Osteocyte (in vitro differentiated cells): ENCODE measurements at regions not wholly inside any gene's neighbourhood (a gene's known extent, or its start where the extent isn't known, plus 50 kb on each side); places are given as distances from the start of the nearest gene placed in this dataset.

ENCODE experiments used
- DNase-seq: peaks from one replicate; pipeline ENCODE4 v3.0.0; 2021; ENCODE audit warnings: mixed read lengths; ENCODE audit not compliant: unreplicated experiment; ENCODE audit errors: extremely low spot score
- H3K27ac Mint-ChIP-seq: one replicate; pipeline ENCODE4 v1.8.0; 2021; ENCODE audit warnings: mild to moderate bottlenecking, mixed read lengths; ENCODE audit not compliant: unreplicated experiment
- H3K27me3 Mint-ChIP-seq: one replicate; pipeline ENCODE4 v1.8.0; 2021; ENCODE audit warnings: mixed read lengths; ENCODE audit not compliant: unreplicated experiment
- H3K36me3 Mint-ChIP-seq: one replicate; pipeline ENCODE4 v1.8.0; 2021; ENCODE audit warnings: mixed read lengths; ENCODE audit not compliant: unreplicated experiment
- H3K4me1 Mint-ChIP-seq: one replicate; pipeline ENCODE4 v1.8.0; 2021; ENCODE audit warnings: mixed read lengths; ENCODE audit not compliant: unreplicated experiment
- H3K4me3 Mint-ChIP-seq: one replicate; pipeline ENCODE4 v1.8.0; 2021; ENCODE audit warnings: mild to moderate bottlenecking, moderate library complexity, mixed read lengths; ENCODE audit not compliant: unreplicated experiment
- H3K9me3 Mint-ChIP-seq: one replicate; pipeline ENCODE4 v1.8.0; 2021; ENCODE audit warnings: mixed read lengths; ENCODE audit not compliant: unreplicated experiment
- CTCF ChIP-seq: fragments of 200-600 bp; sonication (generic); IDR thresholded peaks from 2 replicates; pipeline ENCODE4 v1.5.0; 2021; ENCODE audit warnings: antibody characterized with exemption, mild to moderate bottlenecking, moderate library complexity

GRCh38 chr18:56545464-56545863 is 92.9 kb downstream of the TXNL1 start:
- Mint-ChIP-seq H3K4me3 (no peak overlapping the region), H3K36me3 (no peaks in the 10 kb centered on the region), H3K9me3 (peaks cover 7% of the 10 kb centered on the region), H3K27me3 (no peaks in the 10 kb centered on the region), H3K4me1 (no peaks in the 10 kb centered on the region), H3K27ac (no peak overlapping the region)
- no peak for TF ChIP-seq CTCF
- no peak for DNase-seq

GRCh38 chr18:56542476-56542875 is 95.9 kb downstream of the TXNL1 start:
- Mint-ChIP-seq H3K27ac (no peak overlapping the region), H3K36me3 (no peaks in the 10 kb centered on the region), H3K4me3 (no peak overlapping the region), H3K27me3 (peaks cover 3% of the 10 kb centered on the region), H3K9me3 (peaks cover 7% of the 10 kb centered on the region), H3K4me1 (no peaks in the 10 kb centered on the region)
- no peak for DNase-seq
- TF ChIP-seq CTCF = no peak

- H3K36me3 Mint-ChIP-seq = no peaks in the 10 kb centered on the region
- DNase-seq = no peak
- H3K4me3 Mint-ChIP-seq = no peak overlapping the region
- peaks cover 6% of the 10 kb centered on the region for H3K27me3 Mint-ChIP-seq
- no peaks in the 10 kb centered on the region for H3K4me1 Mint-ChIP-seq
- H3K9me3 Mint-ChIP-seq = peaks cover 7% of the 10 kb centered on the region
- TF ChIP-seq CTCF = no peak
- H3K27ac Mint-ChIP-seq = no peak overlapping the region
Measured at GRCh38 chr18:56541793-56542192, 96.6 kb downstream of the TXNL1 start.

GRCh38 chr18:56541340-56541739 is 97.1 kb downstream of the TXNL1 start:
- no peak for DNase-seq
- TF ChIP-seq CTCF = no peak
- H3K27ac Mint-ChIP-seq = no peak overlapping the region
- no peaks in the 10 kb centered on the region for H3K36me3 Mint-ChIP-seq
- peaks cover 7% of the 10 kb centered on the region for H3K9me3 Mint-ChIP-seq
- peaks cover 7% of the 10 kb centered on the region for H3K27me3 Mint-ChIP-seq
- H3K4me3 Mint-ChIP-seq = no peak overlapping the region
- H3K4me1 Mint-ChIP-seq = no peaks in the 10 kb centered on the region

- no peak for TF ChIP-seq CTCF
- H3K27me3 Mint-ChIP-seq = peaks cover 12% of the 10 kb centered on the region
- no peak overlapping the region for H3K4me3 Mint-ChIP-seq
- no peaks in the 10 kb centered on the region for H3K4me1 Mint-ChIP-seq
- H3K27ac Mint-ChIP-seq = no peak overlapping the region
- no peak for DNase-seq
- H3K9me3 Mint-ChIP-seq = no peaks in the 10 kb centered on the region
- H3K36me3 Mint-ChIP-seq = no peaks in the 10 kb centered on the region
Measured at GRCh38 chr18:56538746-56539145, 99.6 kb downstream of the TXNL1 start.
